ENCODE measurements at regions not wholly inside any gene's neighbourhood (a gene's known extent, or its start where the extent isn't known, plus 50 kb on each side); places are given as distances from the start of the nearest gene placed in this dataset.

DNA sequence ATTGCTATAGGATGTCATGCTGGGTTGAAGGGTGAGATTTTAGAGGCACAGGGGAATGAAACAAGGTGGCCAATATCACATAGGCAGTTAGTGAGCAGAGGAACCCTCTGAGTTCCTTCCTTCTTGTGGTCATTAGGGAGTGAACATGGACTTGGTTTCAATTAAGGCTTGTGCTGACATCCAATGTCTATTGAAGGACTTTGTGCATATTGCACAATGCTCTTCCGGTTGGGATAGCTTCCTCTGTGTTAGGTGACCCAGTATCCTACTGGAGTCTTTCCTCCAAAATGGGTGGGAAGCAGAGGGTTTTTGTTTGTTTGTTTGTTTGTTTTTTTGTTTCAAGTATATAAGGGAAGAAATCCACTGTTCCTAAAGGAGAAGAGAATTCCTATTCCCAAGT is 98.5 kb downstream of the HDGFL1 start:
- Histone ChIP-seq H3K36me3 (ENCODE audit: control insufficient read depth in 1 of 2, insufficient read depth in 2 of 2, low read length in 2 of 2) (no peaks in the 10 kb centered on the region; a peak in 1 of 4 replicates), H3K4me2 (ENCODE audit: low read length) (no peak overlapping the region), H3K9ac (ENCODE audit: low read length) (no peak overlapping the region), H2AFZ (ENCODE audit: low read depth, low read length, poor library complexity, severe bottlenecking) (no peak overlapping the region), H3K4me3 (replicated peaks in 1 of 2; ENCODE audit: low read depth in 1 of 2, low read length in 2 of 2) (no peak overlapping the region), H3K27me3 (ENCODE audit: insufficient read depth, low read length) (no peaks in the 10 kb centered on the region), H3K9me3 (ENCODE audit: control insufficient read depth in 1 of 2, insufficient read depth in 1 of 2, low read depth in 1 of 2, low read length in 2 of 2) (peaks cover 0 to 3% of the 10 kb centered on the region in 2 experiments; a peak in 2 of 4 replicates), H3K9me2 (ENCODE audit: insufficient read depth) (no peaks in the 10 kb centered on the region), H3K4me1 (ENCODE audit: control insufficient read depth in 1 of 2, insufficient read depth in 2 of 2, low read length in 2 of 2) (no peaks in the 10 kb centered on the region), H3K27ac (ENCODE audit: low read depth, low read length) (no peak overlapping the region), H4K20me1 (ENCODE audit: insufficient read depth) (no peaks in the 10 kb centered on the region), H3K79me2 (ENCODE audit: insufficient read depth, low read length) (no peaks in the 10 kb centered on the region)
- ChIA-PET CTCF (no interaction called here), RAD21 (ENCODE audit: low non-redundant PET in 1 of 2, low total read pairs in 2 of 2, uncharacterized antibody in 2 of 2, unreplicated experiment in 2 of 2) (no interaction called here), POLR2A (no interaction called here)
- DNase-seq (ENCODE audit: low read depth, low spot score) (no peak), ATAC-seq (no peak)
- intact Hi-C loops (cut with micrococcal nuclease): no loop called here
- TF ChIP-seq RAD21 (IDR thresholded peaks at IDR 0.05; ENCODE audit: low read depth) (no peak), POLR2AphosphoS5 (IDR thresholded peaks at IDR 0.05; ENCODE audit: low read depth, low read length) (no peak), TCF7L2 (IDR thresholded peaks at IDR 0.05; ENCODE audit: borderline replicate concordance, extremely low read depth, insufficient read depth, insufficient read length) (no peak), EZH2 (IDR thresholded peaks at IDR 0.05) (no peak), FOSL1 (IDR thresholded peaks at IDR 0.05; ENCODE audit: low read depth) (no peak), EGR1 (IDR thresholded peaks at IDR 0.05; ENCODE audit: low read depth) (no peak), YY1 (IDR thresholded peaks at IDR 0.05; ENCODE audit: extremely low read depth, insufficient replicate concordance, low read depth, low read length) (no peak), SRF (IDR thresholded peaks at IDR 0.05; ENCODE audit: low read depth) (no peak)
- TF ChIP-seq, protein P1, sequence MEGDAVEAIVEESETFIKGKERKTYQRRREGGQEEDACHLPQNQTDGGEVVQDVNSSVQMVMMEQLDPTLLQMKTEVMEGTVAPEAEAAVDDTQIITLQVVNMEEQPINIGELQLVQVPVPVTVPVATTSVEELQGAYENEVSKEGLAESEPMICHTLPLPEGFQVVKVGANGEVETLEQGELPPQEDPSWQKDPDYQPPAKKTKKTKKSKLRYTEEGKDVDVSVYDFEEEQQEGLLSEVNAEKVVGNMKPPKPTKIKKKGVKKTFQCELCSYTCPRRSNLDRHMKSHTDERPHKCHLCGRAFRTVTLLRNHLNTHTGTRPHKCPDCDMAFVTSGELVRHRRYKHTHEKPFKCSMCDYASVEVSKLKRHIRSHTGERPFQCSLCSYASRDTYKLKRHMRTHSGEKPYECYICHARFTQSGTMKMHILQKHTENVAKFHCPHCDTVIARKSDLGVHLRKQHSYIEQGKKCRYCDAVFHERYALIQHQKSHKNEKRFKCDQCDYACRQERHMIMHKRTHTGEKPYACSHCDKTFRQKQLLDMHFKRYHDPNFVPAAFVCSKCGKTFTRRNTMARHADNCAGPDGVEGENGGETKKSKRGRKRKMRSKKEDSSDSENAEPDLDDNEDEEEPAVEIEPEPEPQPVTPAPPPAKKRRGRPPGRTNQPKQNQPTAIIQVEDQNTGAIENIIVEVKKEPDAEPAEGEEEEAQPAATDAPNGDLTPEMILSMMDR (IDR thresholded peaks at IDR 0.05 in 2 of 3, conservative IDR thresholded peaks at IDR 0.05 in 1 of 3; ENCODE audit: borderline replicate concordance in 1 of 3, insufficient read depth in 1 of 3, low read depth in 2 of 3, low read length in 2 of 3): no peak
- BruUV-seq (replicated peaks): no TSS peak

DNA sequence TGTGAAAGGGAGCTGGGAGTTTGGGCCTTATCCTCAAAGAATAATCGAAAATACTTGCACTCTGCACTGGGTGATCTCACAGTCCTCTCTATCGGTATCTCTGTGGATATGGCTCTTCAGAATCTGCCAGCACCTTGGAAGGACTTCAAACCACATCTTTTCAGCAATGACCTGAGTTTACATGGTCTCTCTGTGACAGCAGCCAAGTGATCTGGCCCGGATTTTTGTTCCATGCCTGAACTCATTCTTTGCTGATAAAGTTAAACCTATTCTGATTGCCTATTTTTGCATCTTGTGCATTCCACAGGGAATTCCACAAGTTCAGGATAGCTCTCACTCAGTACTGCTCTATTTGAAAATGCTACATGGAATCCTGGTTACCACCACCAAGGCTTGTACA is 98.9 kb downstream of the HDGFL1 start:
- Histone ChIP-seq H3K9ac (ENCODE audit: low read length) (no peak overlapping the region), H3K4me3 (replicated peaks in 1 of 2; ENCODE audit: low read depth in 1 of 2, low read length in 2 of 2) (no peak overlapping the region), H3K4me2 (ENCODE audit: low read length) (no peak overlapping the region), H3K27ac (ENCODE audit: low read depth, low read length) (no peak overlapping the region), H4K20me1 (ENCODE audit: insufficient read depth) (no peaks in the 10 kb centered on the region), H3K9me3 (ENCODE audit: control insufficient read depth in 1 of 2, insufficient read depth in 1 of 2, low read depth in 1 of 2, low read length in 2 of 2) (peaks cover 0 to 3% of the 10 kb centered on the region in 2 experiments; a peak in 2 of 4 replicates), H3K27me3 (ENCODE audit: insufficient read depth, low read length) (no peaks in the 10 kb centered on the region), H3K9me2 (ENCODE audit: insufficient read depth) (no peaks in the 10 kb centered on the region), H3K36me3 (ENCODE audit: control insufficient read depth in 1 of 2, insufficient read depth in 2 of 2, low read length in 2 of 2) (no peaks in the 10 kb centered on the region; a peak in 1 of 4 replicates), H3K79me2 (ENCODE audit: insufficient read depth, low read length) (no peaks in the 10 kb centered on the region), H3K4me1 (ENCODE audit: control insufficient read depth in 1 of 2, insufficient read depth in 2 of 2, low read length in 2 of 2) (no peaks in the 10 kb centered on the region), H2AFZ (ENCODE audit: low read depth, low read length, poor library complexity, severe bottlenecking) (no peak overlapping the region)
- intact Hi-C loops (cut with micrococcal nuclease): no loop called here
- no peak for DNase-seq (ENCODE audit: low read depth, low spot score)
- no TSS peak for BruUV-seq (replicated peaks)
- RAD21 ChIA-PET (ENCODE audit: low non-redundant PET in 1 of 2, low total read pairs in 2 of 2, uncharacterized antibody in 2 of 2, unreplicated experiment in 2 of 2): no interaction called here
- POLR2A ChIA-PET: no interaction called here
- CTCF ChIA-PET: no interaction called here
- no peak for ATAC-seq
- no peak for TF ChIP-seq SRF (IDR thresholded peaks at IDR 0.05; ENCODE audit: low read depth)
- no peak for TF ChIP-seq SP1 (IDR thresholded peaks at IDR 0.05; ENCODE audit: low read depth)
- no peak for TF ChIP-seq CEBPB (IDR thresholded peaks at IDR 0.05; ENCODE audit: low read depth)
- no peak for TF ChIP-seq EZH2 (IDR thresholded peaks at IDR 0.05)
- TF ChIP-seq JUND (IDR thresholded peaks at IDR 0.05): no peak
- TF ChIP-seq SIN3A (IDR thresholded peaks at IDR 0.05; ENCODE audit: low read depth): no peak
- TF ChIP-seq, protein P2, sequence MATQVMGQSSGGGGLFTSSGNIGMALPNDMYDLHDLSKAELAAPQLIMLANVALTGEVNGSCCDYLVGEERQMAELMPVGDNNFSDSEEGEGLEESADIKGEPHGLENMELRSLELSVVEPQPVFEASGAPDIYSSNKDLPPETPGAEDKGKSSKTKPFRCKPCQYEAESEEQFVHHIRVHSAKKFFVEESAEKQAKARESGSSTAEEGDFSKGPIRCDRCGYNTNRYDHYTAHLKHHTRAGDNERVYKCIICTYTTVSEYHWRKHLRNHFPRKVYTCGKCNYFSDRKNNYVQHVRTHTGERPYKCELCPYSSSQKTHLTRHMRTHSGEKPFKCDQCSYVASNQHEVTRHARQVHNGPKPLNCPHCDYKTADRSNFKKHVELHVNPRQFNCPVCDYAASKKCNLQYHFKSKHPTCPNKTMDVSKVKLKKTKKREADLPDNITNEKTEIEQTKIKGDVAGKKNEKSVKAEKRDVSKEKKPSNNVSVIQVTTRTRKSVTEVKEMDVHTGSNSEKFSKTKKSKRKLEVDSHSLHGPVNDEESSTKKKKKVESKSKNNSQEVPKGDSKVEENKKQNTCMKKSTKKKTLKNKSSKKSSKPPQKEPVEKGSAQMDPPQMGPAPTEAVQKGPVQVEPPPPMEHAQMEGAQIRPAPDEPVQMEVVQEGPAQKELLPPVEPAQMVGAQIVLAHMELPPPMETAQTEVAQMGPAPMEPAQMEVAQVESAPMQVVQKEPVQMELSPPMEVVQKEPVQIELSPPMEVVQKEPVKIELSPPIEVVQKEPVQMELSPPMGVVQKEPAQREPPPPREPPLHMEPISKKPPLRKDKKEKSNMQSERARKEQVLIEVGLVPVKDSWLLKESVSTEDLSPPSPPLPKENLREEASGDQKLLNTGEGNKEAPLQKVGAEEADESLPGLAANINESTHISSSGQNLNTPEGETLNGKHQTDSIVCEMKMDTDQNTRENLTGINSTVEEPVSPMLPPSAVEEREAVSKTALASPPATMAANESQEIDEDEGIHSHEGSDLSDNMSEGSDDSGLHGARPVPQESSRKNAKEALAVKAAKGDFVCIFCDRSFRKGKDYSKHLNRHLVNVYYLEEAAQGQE (IDR thresholded peaks at IDR 0.05; ENCODE audit: low read depth): no peak
- no peak for TF ChIP-seq ZNF274 (IDR thresholded peaks at IDR 0.05; ENCODE audit: low read depth, low read length)
